ENCODE measurements at regions not wholly inside any gene's neighbourhood (a gene's known extent, or its start where the extent isn't known, plus 50 kb on each side); places are given as distances from the start of the nearest gene placed in this dataset.

DNA sequence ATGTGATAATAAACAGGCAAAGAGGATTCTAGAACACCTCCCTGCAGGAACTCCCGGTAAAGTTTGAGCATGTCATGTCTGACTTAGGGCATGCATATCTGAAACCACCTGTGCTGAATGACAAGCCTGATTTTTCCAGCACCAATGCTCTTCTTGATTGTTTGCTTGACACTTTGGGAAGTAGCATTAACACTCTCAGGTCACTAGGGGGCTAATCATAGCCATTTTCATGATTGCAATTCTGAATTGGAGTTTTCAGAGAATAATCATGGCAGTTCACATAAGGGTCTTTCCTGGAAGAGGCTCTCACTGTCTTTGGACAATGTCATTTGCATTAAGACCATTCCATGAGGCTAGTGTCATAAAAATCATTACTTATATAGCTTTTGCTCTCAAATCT lies 234.4 kb upstream of the MTNR1B start:
- DNase-seq = no peak

More for the DNA sequence above, 234.4 kb upstream of the MTNR1B start:
- Histone ChIP-seq H3K27me3 (ENCODE audit: insufficient read depth, low read length) (no peaks in the 10 kb centered on the region), H4K8ac (replicated peaks; ENCODE audit: insufficient read length, low read depth, low read length) (no peak overlapping the region), H2BK5ac (ENCODE audit: insufficient read length, low read length) (no peak overlapping the region), H3T11ph (ENCODE audit: low read length) (no peak overlapping the region), H2BK20ac (ENCODE audit: low read depth, low read length, poor library complexity, severe bottlenecking) (no peak overlapping the region), H2BK12ac (ENCODE audit: insufficient read length, low read depth, low read length) (no peak overlapping the region), H4K20me1 (ENCODE audit: control insufficient read depth, insufficient read depth, insufficient read length) (no peaks in the 10 kb centered on the region), H3K79me2 (ENCODE audit: insufficient read depth, low read length) (no peaks in the 10 kb centered on the region; the same call in 1 of the 2 replicates), H3K4ac (ENCODE audit: low read depth, low read length) (no peak overlapping the region), H4K5ac (ENCODE audit: insufficient read length, low read depth, low read length) (no peak overlapping the region), H3K56ac (ENCODE audit: insufficient read length, low read depth, low read length) (no peak overlapping the region), H2BK15ac (ENCODE audit: low read depth, low read length) (no peak overlapping the region), H3K23ac (ENCODE audit: insufficient read length, low read depth, low read length) (no peak overlapping the region), H3K9ac (ENCODE audit: extremely low read depth, insufficient read length, low read length) (no peak overlapping the region), H3K23me2 (ENCODE audit: insufficient read length, low read depth, low read length, poor library complexity, severe bottlenecking) (no peaks in the 10 kb centered on the region), H2BK120ac (ENCODE audit: low read depth, low read length, poor library complexity, severe bottlenecking) (no peak overlapping the region), H3K27ac (ENCODE audit: insufficient read length, low read depth, low read length) (no peak overlapping the region), H2AK5ac (ENCODE audit: insufficient read length, low read length) (no peak overlapping the region), H3K79me1 (ENCODE audit: insufficient read depth, low read depth, low read length, poor library complexity, severe bottlenecking) (no peaks in the 10 kb centered on the region), H3K18ac (ENCODE audit: insufficient read length, low read depth, low read length) (no peak overlapping the region), H3K4me2 (ENCODE audit: insufficient read depth, insufficient read length, low read length) (no peak overlapping the region), H3K9me3 (ENCODE audit: control insufficient read depth, low read depth, low read length) (no peaks in the 10 kb centered on the region), H2AFZ (ENCODE audit: low read length) (no peak overlapping the region), H4K91ac (ENCODE audit: insufficient read length, low read depth, low read length) (no peak overlapping the region), H3K14ac (ENCODE audit: insufficient read depth, low read length) (no peak overlapping the region), H3K4me1 (ENCODE audit: insufficient read depth, low read length) (no peaks in the 10 kb centered on the region)
- Mint-ChIP-seq H3K4me1 (no peaks in the 10 kb centered on the region), H3K36me3 (ENCODE audit: insufficient read depth in 1 of 3, low read depth in 3 of 3) (no peaks in the 10 kb centered on the region), H3K27ac (no peak overlapping the region), H3K9me3 (no peaks in the 10 kb centered on the region), H3K27me3 (ENCODE audit: low read depth) (no peaks in the 10 kb centered on the region), H3K4me3 (no peak overlapping the region)
- WGBS (ENCODE audit: extremely low coverage, insufficient read length, low lambda C conversion rate) = no CpG with 5 or more reads among the region's 1 CpG
- TF ChIP-seq, protein P1, sequence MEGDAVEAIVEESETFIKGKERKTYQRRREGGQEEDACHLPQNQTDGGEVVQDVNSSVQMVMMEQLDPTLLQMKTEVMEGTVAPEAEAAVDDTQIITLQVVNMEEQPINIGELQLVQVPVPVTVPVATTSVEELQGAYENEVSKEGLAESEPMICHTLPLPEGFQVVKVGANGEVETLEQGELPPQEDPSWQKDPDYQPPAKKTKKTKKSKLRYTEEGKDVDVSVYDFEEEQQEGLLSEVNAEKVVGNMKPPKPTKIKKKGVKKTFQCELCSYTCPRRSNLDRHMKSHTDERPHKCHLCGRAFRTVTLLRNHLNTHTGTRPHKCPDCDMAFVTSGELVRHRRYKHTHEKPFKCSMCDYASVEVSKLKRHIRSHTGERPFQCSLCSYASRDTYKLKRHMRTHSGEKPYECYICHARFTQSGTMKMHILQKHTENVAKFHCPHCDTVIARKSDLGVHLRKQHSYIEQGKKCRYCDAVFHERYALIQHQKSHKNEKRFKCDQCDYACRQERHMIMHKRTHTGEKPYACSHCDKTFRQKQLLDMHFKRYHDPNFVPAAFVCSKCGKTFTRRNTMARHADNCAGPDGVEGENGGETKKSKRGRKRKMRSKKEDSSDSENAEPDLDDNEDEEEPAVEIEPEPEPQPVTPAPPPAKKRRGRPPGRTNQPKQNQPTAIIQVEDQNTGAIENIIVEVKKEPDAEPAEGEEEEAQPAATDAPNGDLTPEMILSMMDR (conservative IDR thresholded peaks at IDR 0.05) = peak; percentile 68
